GM19455 (cell line): ENCODE measurements at regions not wholly inside any gene's neighbourhood (a gene's known extent, or its start where the extent isn't known, plus 50 kb on each side); places are given as distances from the start of the nearest gene placed in this dataset.

ENCODE experiments used
- ATAC-seq: cut with Tn5 transposase; IDR thresholded peaks from one replicate; pipeline ENCODE4 v1.9.1; 2021; ENCODE audit not compliant: unreplicated experiment

- ATAC-seq: no peak
Observed at GRCh38 chr4:44071959-44072955, 376.4 kb downstream of the KCTD8 start.

DNA sequence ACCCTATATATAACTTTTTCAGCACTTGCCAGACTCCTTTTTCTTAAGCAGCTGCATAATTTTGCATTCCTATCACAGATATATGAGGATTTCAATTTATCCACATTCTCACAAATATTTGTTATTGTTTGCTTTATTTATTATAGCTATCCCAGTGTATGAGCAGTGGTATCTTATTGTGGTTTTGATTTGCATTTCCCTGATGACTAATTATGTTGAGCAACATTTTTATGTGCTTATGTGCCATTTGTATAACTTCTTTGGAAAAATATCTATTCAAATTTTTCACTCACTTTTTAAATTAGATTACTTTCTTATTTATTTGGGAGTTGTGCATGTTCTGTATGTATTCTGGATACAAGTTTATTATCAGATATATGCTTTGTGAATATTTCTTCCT lies 361.9 kb downstream of the KCTD8 start:
- no peak for ATAC-seq

DNA sequence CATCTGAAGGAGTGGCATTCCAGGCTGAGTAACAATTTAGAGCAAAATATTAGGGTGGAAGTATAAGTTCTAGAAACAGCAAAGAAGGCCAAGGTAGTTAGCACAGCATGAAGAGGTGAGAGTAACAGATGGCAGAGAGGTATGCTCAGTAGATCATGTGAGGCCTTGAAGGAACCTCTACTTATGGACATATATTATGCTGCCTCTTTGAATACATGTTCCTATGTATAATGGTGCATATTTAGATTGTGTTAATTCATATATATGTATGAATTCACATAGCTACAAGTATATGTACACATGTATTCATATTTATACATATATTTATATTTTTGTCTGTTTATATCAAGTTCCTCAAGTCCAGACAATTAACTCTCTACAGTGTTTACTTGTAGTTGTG lies 355.2 kb downstream of the KCTD8 start:
- no peak for ATAC-seq

DNA sequence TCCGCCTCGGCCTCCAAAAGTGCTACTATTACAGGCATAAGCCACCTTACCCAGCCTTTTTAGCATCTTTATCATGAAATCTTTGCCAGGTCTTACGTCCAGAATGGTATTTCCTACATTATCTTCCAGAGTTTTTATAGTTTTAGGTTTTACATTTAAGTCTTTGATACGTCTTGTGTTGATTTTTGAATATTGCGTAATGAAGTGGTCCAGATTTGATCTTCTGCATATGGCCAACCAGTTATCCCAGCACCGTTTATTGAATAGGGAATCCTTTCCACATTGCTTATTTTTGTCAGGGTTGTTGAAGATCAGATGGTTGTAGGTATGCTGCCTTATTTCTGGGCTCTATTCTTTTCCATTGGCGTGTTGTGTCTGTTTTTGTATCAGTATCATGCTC lies 349.6 kb downstream of the KCTD8 start:
- no peak for ATAC-seq

GRCh38 chr4:44100456-44100855 lies 348.2 kb downstream of the KCTD8 start:
- ATAC-seq: no peak

- no peak for ATAC-seq
Observed at GRCh38 chr4:44118971-44119680, 329.5 kb downstream of the KCTD8 start.

GRCh38 chr4:44120646-44121045 lies 328.0 kb downstream of the KCTD8 start:
- ATAC-seq: no peak

- ATAC-seq: no peak
Observed at GRCh38 chr4:44121210-44121609, 327.4 kb downstream of the KCTD8 start.
